SK-N-SH treated with all-trans-retinoic acid at 6 μM for 48 hours (cell line): ENCODE measurements at regions not wholly inside any gene's neighbourhood (a gene's known extent, or its start where the extent isn't known, plus 50 kb on each side); places are given as distances from the start of the nearest gene placed in this dataset.

Source experiments
- ATAC-seq: fragments of 200-7000 bp; cut with Tn5 transposase; 3 replicates; pipeline ENCODE4 v1.9.1; 2020; ENCODE audit warnings: mild to moderate bottlenecking, moderate library complexity
- ARNTL ChIP-seq: fragments of 450-650 bp; formaldehyde crosslinking; IDR thresholded peaks from 2 replicates; pipeline ENCODE4 v1.5.0; 2020; ENCODE audit warnings: low read depth, mild to moderate bottlenecking, moderate library complexity, borderline replicate concordance
- ESRRG ChIP-seq: fragments of 250-450 bp; sonication (Bioruptor Pico); IDR thresholded peaks from 2 replicates; pipeline ENCODE4 v1.6.1; 2021; ENCODE audit warnings: mild to moderate bottlenecking
- GLIS3 ChIP-seq: fragments of 250-450 bp; sonication (Bioruptor Pico); IDR thresholded peaks from 2 replicates; pipeline ENCODE4 v1.5.0; 2020; ENCODE audit warnings: mild to moderate bottlenecking, moderate library complexity
- ISL1 ChIP-seq: fragments of 250-450 bp; sonication (Bioruptor Pico); IDR thresholded peaks from 2 replicates; pipeline ENCODE4 v2.1.2; 2022; ENCODE audit warnings: mild to moderate bottlenecking, moderate library complexity
- OSR1 ChIP-seq: fragments of 250-450 bp; sonication (Bioruptor Pico); IDR thresholded peaks from 2 replicates; pipeline ENCODE4 v1.8.0; 2022; ENCODE audit warnings: moderate library complexity, mild to moderate bottlenecking, inconsistent platforms
- PPARA ChIP-seq: fragments of 250-450 bp; sonication (Bioruptor Pico); IDR thresholded peaks from 2 replicates; pipeline ENCODE4 v1.5.0; 2020; ENCODE audit warnings: mild to moderate bottlenecking, borderline replicate concordance
- RARB ChIP-seq: fragments of 250-450 bp; sonication (Bioruptor Pico); IDR thresholded peaks from 2 replicates; pipeline ENCODE4 v1.8.0; 2021; ENCODE audit warnings: mild to moderate bottlenecking, moderate library complexity
- SNAI2 ChIP-seq: fragments of 250-450 bp; sonication (Bioruptor Pico); IDR thresholded peaks from 2 replicates; pipeline ENCODE4 v1.5.0; 2020; ENCODE audit warnings: mild to moderate bottlenecking, moderate library complexity
- TCF4 ChIP-seq: fragments of 250-450 bp; sonication (Bioruptor Pico); IDR thresholded peaks from 2 replicates; pipeline ENCODE4 v1.8.0; 2021; ENCODE audit warnings: mild to moderate bottlenecking, moderate library complexity, borderline replicate concordance
- TOX ChIP-seq: fragments of 250-450 bp; sonication (Bioruptor Pico); IDR thresholded peaks from 2 replicates; pipeline ENCODE4 v1.8.0; 2021; ENCODE audit warnings: mild to moderate bottlenecking, moderate library complexity, borderline replicate concordance
- ZC3H10 ChIP-seq: fragments of 250-450 bp; sonication (Bioruptor Pico); IDR thresholded peaks from 2 replicates; pipeline ENCODE4 v1.5.1; 2021; ENCODE audit warnings: mild to moderate bottlenecking, moderate library complexity
- ZFP3 ChIP-seq: fragments of 250-450 bp; sonication (Bioruptor Pico); IDR thresholded peaks from 2 replicates; pipeline ENCODE4 v1.5.0; 2020; ENCODE audit warnings: mild to moderate bottlenecking, moderate library complexity
- ZFP30 ChIP-seq: fragments of 450-650 bp; formaldehyde crosslinking; IDR thresholded peaks from 2 replicates; pipeline ENCODE4 v1.5.0; 2022; ENCODE audit warnings: mild to moderate bottlenecking, moderate library complexity
- ZNF565 ChIP-seq: fragments of 450-650 bp; formaldehyde crosslinking; conservative IDR thresholded peaks from 2 replicates; pipeline ENCODE4 v1.5.0; 2020; ENCODE audit warnings: low read depth, mild to moderate bottlenecking, moderate library complexity
- ZNF70 ChIP-seq: fragments of 450-650 bp; formaldehyde crosslinking; IDR thresholded peaks from 2 replicates; pipeline ENCODE4 v1.5.0; 2020; ENCODE audit warnings: mild to moderate bottlenecking, moderate library complexity
- TF ChIP-seq, protein P1 (sequence below): fragments of 250-450 bp; sonication (Bioruptor Pico); IDR thresholded peaks from 2 replicates; pipeline ENCODE4 v1.5.1; 2020; ENCODE audit warnings: low read depth, mild to moderate bottlenecking, moderate library complexity
- TF ChIP-seq, protein P2 (sequence below): fragments of 250-450 bp; sonication (Bioruptor Pico); IDR thresholded peaks from 2 replicates; pipeline ENCODE4 v1.5.0; 2020; ENCODE audit warnings: mild to moderate bottlenecking, moderate library complexity
- TF ChIP-seq, protein P3 (sequence below): fragments of 250-450 bp; sonication (Bioruptor Pico); IDR thresholded peaks from 2 replicates; pipeline ENCODE4 v1.8.0; 2020; ENCODE audit warnings: mild to moderate bottlenecking, moderate library complexity, borderline replicate concordance
- TF ChIP-seq, protein P4 (sequence below): fragments of 250-450 bp; sonication (Bioruptor Pico); IDR thresholded peaks from 2 replicates; pipeline ENCODE4 v1.8.0; 2021; ENCODE audit warnings: low read depth, mild to moderate bottlenecking, moderate library complexity, borderline replicate concordance

DNA sequence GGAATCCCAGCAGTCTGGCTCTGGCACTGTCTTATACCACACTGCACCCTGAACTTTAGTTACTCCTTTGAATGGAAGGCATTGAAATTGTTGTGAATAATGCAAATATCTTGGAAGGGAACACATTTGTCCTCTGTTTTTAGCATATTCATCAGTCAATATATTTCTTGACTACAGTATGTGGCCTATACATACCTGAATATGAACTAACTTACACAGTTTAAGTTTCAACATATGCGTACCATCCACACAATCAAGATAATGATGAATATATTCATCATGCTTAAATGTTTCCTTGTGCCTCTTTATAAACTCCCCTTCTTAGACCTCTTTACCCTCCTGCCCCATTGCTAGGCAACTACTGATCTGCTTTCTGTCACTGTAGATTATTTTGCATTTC is 145.7 kb upstream of the ESX1 start:
- ATAC-seq = no peak
- TF ChIP-seq RARB (CRISPR knock-in tag) = no peak
- no peak for TF ChIP-seq ZNF565 (CRISPR knock-in tag)
- no peak for TF ChIP-seq ZFP30 (CRISPR knock-in tag)

DNA sequence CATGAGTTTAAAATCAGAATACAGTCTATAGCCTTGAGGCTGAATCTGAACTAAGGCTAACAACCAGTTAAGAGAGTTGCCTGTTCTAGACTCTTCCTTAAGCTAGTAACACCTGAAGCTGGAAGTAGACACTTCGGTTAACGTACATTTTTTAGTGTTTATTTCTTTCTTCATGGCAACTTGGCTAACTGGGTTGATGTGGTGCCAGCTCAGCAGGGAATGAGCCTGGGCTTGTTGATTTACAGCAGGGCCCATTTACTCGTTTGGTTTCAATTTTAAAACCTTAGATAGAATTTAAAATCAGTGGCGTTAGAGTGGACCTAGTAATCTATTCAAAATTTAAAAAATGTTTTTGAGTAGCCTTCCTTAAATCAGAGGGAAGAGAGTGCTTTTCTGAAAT is 137.6 kb upstream of the ESX1 start:
- no peak for ATAC-seq
- no peak for TF ChIP-seq GLIS3 (CRISPR knock-in tag)

DNA sequence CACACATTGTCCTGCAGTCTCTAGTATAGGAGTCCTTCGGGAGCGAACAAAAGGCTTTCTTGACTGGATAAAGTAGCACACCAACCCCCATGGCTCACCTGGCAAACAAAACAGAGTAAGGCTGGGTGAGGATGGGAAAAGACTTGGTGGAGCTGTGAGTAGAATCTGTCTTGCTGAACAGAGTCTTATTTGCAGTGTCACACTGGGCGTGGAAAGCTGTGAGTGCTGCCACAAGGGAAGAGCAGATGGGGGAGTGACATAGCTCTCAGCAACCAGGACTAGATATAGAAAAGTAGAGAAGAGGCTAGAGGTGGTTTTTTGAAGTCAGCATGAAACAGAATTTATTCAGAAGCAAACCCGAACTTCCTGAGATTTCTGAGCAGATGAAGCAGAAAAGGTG is 137.2 kb upstream of the ESX1 start:
- no peak for TF ChIP-seq OSR1 (CRISPR knock-in tag)
- TF ChIP-seq ESRRG (CRISPR knock-in tag) = no peak
- TF ChIP-seq PPARA (CRISPR knock-in tag) = no peak
- no peak for TF ChIP-seq SNAI2 (CRISPR knock-in tag)
- TF ChIP-seq ZFP30 (CRISPR knock-in tag) = no peak
- TF ChIP-seq ZFP3 = no peak
- TF ChIP-seq RARB (CRISPR knock-in tag) = no peak
- TF ChIP-seq, protein P1, sequence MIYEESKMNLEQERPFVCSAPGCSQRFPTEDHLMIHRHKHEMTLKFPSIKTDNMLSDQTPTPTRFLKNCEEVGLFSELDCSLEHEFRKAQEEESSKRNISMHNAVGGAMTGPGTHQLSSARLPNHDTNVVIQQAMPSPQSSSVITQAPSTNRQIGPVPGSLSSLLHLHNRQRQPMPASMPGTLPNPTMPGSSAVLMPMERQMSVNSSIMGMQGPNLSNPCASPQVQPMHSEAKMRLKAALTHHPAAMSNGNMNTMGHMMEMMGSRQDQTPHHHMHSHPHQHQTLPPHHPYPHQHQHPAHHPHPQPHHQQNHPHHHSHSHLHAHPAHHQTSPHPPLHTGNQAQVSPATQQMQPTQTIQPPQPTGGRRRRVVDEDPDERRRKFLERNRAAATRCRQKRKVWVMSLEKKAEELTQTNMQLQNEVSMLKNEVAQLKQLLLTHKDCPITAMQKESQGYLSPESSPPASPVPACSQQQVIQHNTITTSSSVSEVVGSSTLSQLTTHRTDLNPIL (CRISPR knock-in tag) = no peak
- TF ChIP-seq ARNTL (CRISPR knock-in tag) = no peak
- TF ChIP-seq ZNF70 (CRISPR knock-in tag) = no peak
- TF ChIP-seq, protein P2, sequence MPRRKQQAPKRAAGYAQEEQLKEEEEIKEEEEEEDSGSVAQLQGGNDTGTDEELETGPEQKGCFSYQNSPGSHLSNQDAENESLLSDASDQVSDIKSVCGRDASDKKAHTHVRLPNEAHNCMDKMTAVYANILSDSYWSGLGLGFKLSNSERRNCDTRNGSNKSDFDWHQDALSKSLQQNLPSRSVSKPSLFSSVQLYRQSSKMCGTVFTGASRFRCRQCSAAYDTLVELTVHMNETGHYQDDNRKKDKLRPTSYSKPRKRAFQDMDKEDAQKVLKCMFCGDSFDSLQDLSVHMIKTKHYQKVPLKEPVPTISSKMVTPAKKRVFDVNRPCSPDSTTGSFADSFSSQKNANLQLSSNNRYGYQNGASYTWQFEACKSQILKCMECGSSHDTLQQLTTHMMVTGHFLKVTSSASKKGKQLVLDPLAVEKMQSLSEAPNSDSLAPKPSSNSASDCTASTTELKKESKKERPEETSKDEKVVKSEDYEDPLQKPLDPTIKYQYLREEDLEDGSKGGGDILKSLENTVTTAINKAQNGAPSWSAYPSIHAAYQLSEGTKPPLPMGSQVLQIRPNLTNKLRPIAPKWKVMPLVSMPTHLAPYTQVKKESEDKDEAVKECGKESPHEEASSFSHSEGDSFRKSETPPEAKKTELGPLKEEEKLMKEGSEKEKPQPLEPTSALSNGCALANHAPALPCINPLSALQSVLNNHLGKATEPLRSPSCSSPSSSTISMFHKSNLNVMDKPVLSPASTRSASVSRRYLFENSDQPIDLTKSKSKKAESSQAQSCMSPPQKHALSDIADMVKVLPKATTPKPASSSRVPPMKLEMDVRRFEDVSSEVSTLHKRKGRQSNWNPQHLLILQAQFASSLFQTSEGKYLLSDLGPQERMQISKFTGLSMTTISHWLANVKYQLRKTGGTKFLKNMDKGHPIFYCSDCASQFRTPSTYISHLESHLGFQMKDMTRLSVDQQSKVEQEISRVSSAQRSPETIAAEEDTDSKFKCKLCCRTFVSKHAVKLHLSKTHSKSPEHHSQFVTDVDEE (CRISPR knock-in tag) = no peak
- no peak for TF ChIP-seq ZNF565 (CRISPR knock-in tag)
- TF ChIP-seq, all 23 proteins: peak for 0
- no peak for ATAC-seq

DNA sequence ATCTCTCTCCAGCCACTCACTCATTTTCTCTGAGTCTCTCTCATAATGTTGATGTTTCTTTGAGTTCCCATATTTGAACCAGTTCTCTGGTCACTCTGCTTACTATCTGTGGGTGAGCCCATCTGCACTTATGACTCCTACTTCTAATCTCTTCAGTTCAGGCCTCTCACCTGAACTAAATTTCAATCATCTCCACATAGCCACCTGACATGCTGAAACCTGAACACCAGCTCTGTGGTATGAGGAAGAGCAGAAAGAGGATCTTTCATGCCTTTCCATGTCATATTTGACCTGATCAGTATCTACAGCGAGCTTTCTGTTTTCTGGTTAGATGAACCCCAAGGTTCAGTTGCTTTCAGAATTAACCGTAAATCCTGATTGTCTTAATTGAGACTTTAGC is 122.2 kb upstream of the ESX1 start:
- TF ChIP-seq ISL1 (CRISPR knock-in tag) (no peak), ZNF70 (CRISPR knock-in tag) (no peak), TOX (no peak), TCF4 (CRISPR knock-in tag) (no peak), PPARA (CRISPR knock-in tag) (no peak), OSR1 (CRISPR knock-in tag) (no peak), GLIS3 (CRISPR knock-in tag) (no peak), ZFP30 (CRISPR knock-in tag) (no peak), ZC3H10 (CRISPR knock-in tag) (no peak)
- TF ChIP-seq, protein P3, sequence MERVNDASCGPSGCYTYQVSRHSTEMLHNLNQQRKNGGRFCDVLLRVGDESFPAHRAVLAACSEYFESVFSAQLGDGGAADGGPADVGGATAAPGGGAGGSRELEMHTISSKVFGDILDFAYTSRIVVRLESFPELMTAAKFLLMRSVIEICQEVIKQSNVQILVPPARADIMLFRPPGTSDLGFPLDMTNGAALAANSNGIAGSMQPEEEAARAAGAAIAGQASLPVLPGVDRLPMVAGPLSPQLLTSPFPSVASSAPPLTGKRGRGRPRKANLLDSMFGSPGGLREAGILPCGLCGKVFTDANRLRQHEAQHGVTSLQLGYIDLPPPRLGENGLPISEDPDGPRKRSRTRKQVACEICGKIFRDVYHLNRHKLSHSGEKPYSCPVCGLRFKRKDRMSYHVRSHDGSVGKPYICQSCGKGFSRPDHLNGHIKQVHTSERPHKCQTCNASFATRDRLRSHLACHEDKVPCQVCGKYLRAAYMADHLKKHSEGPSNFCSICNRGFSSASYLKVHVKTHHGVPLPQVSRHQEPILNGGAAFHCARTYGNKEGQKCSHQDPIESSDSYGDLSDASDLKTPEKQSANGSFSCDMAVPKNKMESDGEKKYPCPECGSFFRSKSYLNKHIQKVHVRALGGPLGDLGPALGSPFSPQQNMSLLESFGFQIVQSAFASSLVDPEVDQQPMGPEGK = no peak
- TF ChIP-seq, protein P2 (CRISPR knock-in tag) = no peak
- TF ChIP-seq, protein P1 (CRISPR knock-in tag) = no peak
- TF ChIP-seq, protein P4, sequence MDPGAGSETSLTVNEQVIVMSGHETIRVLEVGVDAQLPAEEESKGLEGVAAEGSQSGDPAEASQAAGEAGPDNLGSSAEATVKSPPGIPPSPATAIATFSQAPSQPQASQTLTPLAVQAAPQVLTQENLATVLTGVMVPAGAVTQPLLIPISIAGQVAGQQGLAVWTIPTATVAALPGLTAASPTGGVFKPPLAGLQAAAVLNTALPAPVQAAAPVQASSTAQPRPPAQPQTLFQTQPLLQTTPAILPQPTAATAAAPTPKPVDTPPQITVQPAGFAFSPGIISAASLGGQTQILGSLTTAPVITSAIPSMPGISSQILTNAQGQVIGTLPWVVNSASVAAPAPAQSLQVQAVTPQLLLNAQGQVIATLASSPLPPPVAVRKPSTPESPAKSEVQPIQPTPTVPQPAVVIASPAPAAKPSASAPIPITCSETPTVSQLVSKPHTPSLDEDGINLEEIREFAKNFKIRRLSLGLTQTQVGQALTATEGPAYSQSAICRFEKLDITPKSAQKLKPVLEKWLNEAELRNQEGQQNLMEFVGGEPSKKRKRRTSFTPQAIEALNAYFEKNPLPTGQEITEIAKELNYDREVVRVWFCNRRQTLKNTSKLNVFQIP = no peak
- TF ChIP-seq, all 23 proteins: peak for 0
- ATAC-seq = no peak
